ENCODE measurements at regions not wholly inside any gene's neighbourhood (a gene's known extent, or its start where the extent isn't known, plus 50 kb on each side); places are given as distances from the start of the nearest gene placed in this dataset.

- Histone ChIP-seq H3K4me1 (no peaks in the 10 kb centered on the region), H3K27ac (no peak overlapping the region), H3K36me3 (no peaks in the 10 kb centered on the region), H3K4me3 (no peak overlapping the region), H3K9me3 (no peaks in the 10 kb centered on the region), H3K27me3 (no peaks in the 10 kb centered on the region)
- intact Hi-C loops (cut with DNase I): no loop called here
- TF ChIP-seq CTCF (IDR thresholded peaks at IDR 0.05): no peak
- DNase-seq (ENCODE audit: low spot score in 2 of 2): no peak
Measured at GRCh38 chr13:99809496-99809895, 162.1 kb downstream of the ZIC5 start.

GRCh38 chr13:99808786-99809185, 162.8 kb downstream of the ZIC5 start:
- no peak overlapping the region for H3K27ac ChIP-seq
- no peaks in the 10 kb centered on the region for H3K27me3 ChIP-seq
- no peak overlapping the region for H3K4me3 ChIP-seq
- no peaks in the 10 kb centered on the region for H3K9me3 ChIP-seq
- no peak for TF ChIP-seq CTCF (IDR thresholded peaks at IDR 0.05)
- intact Hi-C loops (cut with DNase I): no loop called here
- no peaks in the 10 kb centered on the region for H3K36me3 ChIP-seq
- no peak for DNase-seq (ENCODE audit: low spot score in 2 of 2)
- H3K4me1 ChIP-seq: no peaks in the 10 kb centered on the region

- DNase-seq (ENCODE audit: low spot score in 2 of 2): no peak
- H3K9me3 ChIP-seq: no peaks in the 10 kb centered on the region
- no peak overlapping the region for H3K27ac ChIP-seq
- no peak for TF ChIP-seq CTCF (IDR thresholded peaks at IDR 0.05)
- H3K4me3 ChIP-seq: no peak overlapping the region
- intact Hi-C loops (cut with DNase I): no loop called here
- no peaks in the 10 kb centered on the region for H3K4me1 ChIP-seq
- no peaks in the 10 kb centered on the region for H3K36me3 ChIP-seq
- H3K27me3 ChIP-seq: no peaks in the 10 kb centered on the region
Measured at GRCh38 chr13:99806671-99807070, 164.9 kb downstream of the ZIC5 start.

- Histone ChIP-seq H3K4me3 (no peak overlapping the region), H3K27ac (no peak overlapping the region), H3K36me3 (no peaks in the 10 kb centered on the region), H3K27me3 (no peaks in the 10 kb centered on the region), H3K4me1 (no peaks in the 10 kb centered on the region), H3K9me3 (no peaks in the 10 kb centered on the region)
- intact Hi-C loops (cut with DNase I): no loop called here
- TF ChIP-seq CTCF (IDR thresholded peaks at IDR 0.05): no peak
- no peak for DNase-seq (ENCODE audit: low spot score in 2 of 2)
Measured at GRCh38 chr13:99805361-99805760, 166.2 kb downstream of the ZIC5 start.

- no peaks in the 10 kb centered on the region for H3K36me3 ChIP-seq
- H3K27me3 ChIP-seq: no peaks in the 10 kb centered on the region
- no peaks in the 10 kb centered on the region for H3K4me1 ChIP-seq
- intact Hi-C loops (cut with DNase I): no loop called here
- no peak overlapping the region for H3K4me3 ChIP-seq
- no peak overlapping the region for H3K27ac ChIP-seq
- no peaks in the 10 kb centered on the region for H3K9me3 ChIP-seq
- no peak for DNase-seq (ENCODE audit: low spot score in 2 of 2)
- TF ChIP-seq CTCF (IDR thresholded peaks at IDR 0.05): no peak
Measured at GRCh38 chr13:99803141-99803540, 168.4 kb downstream of the ZIC5 start.

GRCh38 chr13:99802416-99802815, 169.2 kb downstream of the ZIC5 start:
- DNase-seq (ENCODE audit: low spot score in 2 of 2): no peak
- H3K9me3 ChIP-seq: no peaks in the 10 kb centered on the region
- intact Hi-C loops (cut with DNase I): no loop called here
- no peak overlapping the region for H3K4me3 ChIP-seq
- H3K36me3 ChIP-seq: no peaks in the 10 kb centered on the region
- no peak overlapping the region for H3K27ac ChIP-seq
- no peaks in the 10 kb centered on the region for H3K4me1 ChIP-seq
- TF ChIP-seq CTCF (IDR thresholded peaks at IDR 0.05): no peak
- no peaks in the 10 kb centered on the region for H3K27me3 ChIP-seq
